NOMO-1 treated with DMSO at 0.1 percent for 48 hours (cell line): ENCODE measurements at regions not wholly inside any gene's neighbourhood (a gene's known extent, or its start where the extent isn't known, plus 50 kb on each side); places are given as distances from the start of the nearest gene placed in this dataset.
"Not testable (repeated sequence)": the region's sequence is repeated elsewhere in the genome, so short reads cannot be mapped to it uniquely, and the experiment has no call there.

Experiments
- DNase-seq: peaks from one replicate; lab custom pipeline; 2025; ENCODE audit not compliant: unreplicated experiment; lab: John Stamatoyannopoulos, UW

- DNase-seq, result no peak
Observed at GRCh38 chr3:125645616-125646015, 50.3 kb upstream of the OSBPL11 start.

GRCh38 chr3:125646581-125646980 lies 51.3 kb upstream of the OSBPL11 start:
- DNase-seq, result no peak

GRCh38 chr3:125647318-125648014 lies 52.2 kb upstream of the OSBPL11 start:
- DNase-seq, result no peak

GRCh38 chr3:125651244-125651643 lies 55.9 kb upstream of the OSBPL11 start:
- no peak for DNase-seq

GRCh38 chr3:125652349-125652748 lies 57.1 kb upstream of the OSBPL11 start:
- DNase-seq, result no peak

- DNase-seq, result no peak
Observed at GRCh38 chr3:125654526-125654925, 59.2 kb upstream of the OSBPL11 start.

- DNase-seq, result no peak
Observed at GRCh38 chr3:125662675-125663074, 67.4 kb upstream of the OSBPL11 start.

- DNase-seq, result no peak
Observed at GRCh38 chr3:125670352-125670751, 75.1 kb upstream of the OSBPL11 start.

GRCh38 chr3:125670945-125671344 lies 75.6 kb upstream of the OSBPL11 start:
- DNase-seq, result no peak

GRCh38 chr3:125671461-125672243 lies 76.4 kb upstream of the OSBPL11 start:
- no peak for DNase-seq

- no peak for DNase-seq
Observed at GRCh38 chr3:125675791-125676190, 80.5 kb upstream of the OSBPL11 start.

GRCh38 chr3:125679258-125679657 lies 84.0 kb upstream of the OSBPL11 start:
- no peak for DNase-seq

- DNase-seq, result no peak
Observed at GRCh38 chr3:125681146-125681545, 85.8 kb upstream of the OSBPL11 start.

GRCh38 chr3:125681906-125682305 lies 86.6 kb upstream of the OSBPL11 start:
- DNase-seq, result not testable (repeated sequence)

- not testable (repeated sequence) for DNase-seq
Observed at GRCh38 chr3:125682610-125683009, 87.3 kb upstream of the OSBPL11 start.

GRCh38 chr3:125683067-125683829 lies 88.0 kb upstream of the OSBPL11 start:
- no peak for DNase-seq

- no peak for DNase-seq
Observed at GRCh38 chr3:125684199-125684598, 88.9 kb upstream of the OSBPL11 start.

- DNase-seq, result not testable (repeated sequence)
Observed at GRCh38 chr3:125685741-125686140, 90.4 kb upstream of the OSBPL11 start.

- no peak for DNase-seq
Observed at GRCh38 chr3:125692361-125692760, 97.1 kb upstream of the OSBPL11 start.

GRCh38 chr3:125693887-125694286 lies 98.6 kb upstream of the OSBPL11 start:
- DNase-seq, result no peak

- no peak for DNase-seq
Observed at GRCh38 chr3:125694761-125695294, 99.5 kb upstream of the OSBPL11 start.
